PFSK-1 (cell line): ENCODE measurements at regions not wholly inside any gene's neighbourhood (a gene's known extent, or its start where the extent isn't known, plus 50 kb on each side); places are given as distances from the start of the nearest gene placed in this dataset.

Experiments used
- POLR2AphosphoS5 ChIP-seq: IDR thresholded peaks from 2 replicates; pipeline ENCODE4 v1.6.1; 2012; ENCODE audit warnings: low read depth, mild to moderate bottlenecking, control low read depth, low read length, moderate library complexity
- SIN3A ChIP-seq: IDR thresholded peaks from 2 replicates; pipeline ENCODE4 v1.6.1; 2012; ENCODE audit warnings: mild to moderate bottlenecking, low read length, moderate library complexity, borderline replicate concordance; ENCODE audit not compliant: insufficient read depth
- TAF1 ChIP-seq: IDR thresholded peaks from 2 replicates; pipeline ENCODE4 v1.6.1; 2012; ENCODE audit warnings: low read length, control low read depth, borderline replicate concordance; ENCODE audit not compliant: insufficient read depth
- TF ChIP-seq, protein P1 (sequence below), 2 experiments: IDR thresholded peaks; 2 replicates each; pipeline versions ENCODE4 v1.6.1 to v1.8.0; 2011 to 2012; ENCODE audit warnings: low read depth in 2 of 2, low read length in 2 of 2, control low read depth in 1 of 2, inconsistent platforms in 1 of 2, mild to moderate bottlenecking in 1 of 2, moderate library complexity in 1 of 2; ENCODE audit not compliant: insufficient read depth in 1 of 2

- TF ChIP-seq TAF1 (no peak), POLR2AphosphoS5 (no peak), SIN3A (no peak)
- TF ChIP-seq, protein P1, sequence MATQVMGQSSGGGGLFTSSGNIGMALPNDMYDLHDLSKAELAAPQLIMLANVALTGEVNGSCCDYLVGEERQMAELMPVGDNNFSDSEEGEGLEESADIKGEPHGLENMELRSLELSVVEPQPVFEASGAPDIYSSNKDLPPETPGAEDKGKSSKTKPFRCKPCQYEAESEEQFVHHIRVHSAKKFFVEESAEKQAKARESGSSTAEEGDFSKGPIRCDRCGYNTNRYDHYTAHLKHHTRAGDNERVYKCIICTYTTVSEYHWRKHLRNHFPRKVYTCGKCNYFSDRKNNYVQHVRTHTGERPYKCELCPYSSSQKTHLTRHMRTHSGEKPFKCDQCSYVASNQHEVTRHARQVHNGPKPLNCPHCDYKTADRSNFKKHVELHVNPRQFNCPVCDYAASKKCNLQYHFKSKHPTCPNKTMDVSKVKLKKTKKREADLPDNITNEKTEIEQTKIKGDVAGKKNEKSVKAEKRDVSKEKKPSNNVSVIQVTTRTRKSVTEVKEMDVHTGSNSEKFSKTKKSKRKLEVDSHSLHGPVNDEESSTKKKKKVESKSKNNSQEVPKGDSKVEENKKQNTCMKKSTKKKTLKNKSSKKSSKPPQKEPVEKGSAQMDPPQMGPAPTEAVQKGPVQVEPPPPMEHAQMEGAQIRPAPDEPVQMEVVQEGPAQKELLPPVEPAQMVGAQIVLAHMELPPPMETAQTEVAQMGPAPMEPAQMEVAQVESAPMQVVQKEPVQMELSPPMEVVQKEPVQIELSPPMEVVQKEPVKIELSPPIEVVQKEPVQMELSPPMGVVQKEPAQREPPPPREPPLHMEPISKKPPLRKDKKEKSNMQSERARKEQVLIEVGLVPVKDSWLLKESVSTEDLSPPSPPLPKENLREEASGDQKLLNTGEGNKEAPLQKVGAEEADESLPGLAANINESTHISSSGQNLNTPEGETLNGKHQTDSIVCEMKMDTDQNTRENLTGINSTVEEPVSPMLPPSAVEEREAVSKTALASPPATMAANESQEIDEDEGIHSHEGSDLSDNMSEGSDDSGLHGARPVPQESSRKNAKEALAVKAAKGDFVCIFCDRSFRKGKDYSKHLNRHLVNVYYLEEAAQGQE (IDR thresholded peaks at IDR 0.05; ENCODE audit: insufficient read depth in 1 of 2, low read depth in 2 of 2, low read length in 2 of 2) = no peak
Measured at GRCh38 chr4:126087101-126087500, 772.3 kb downstream of the FAT4 start.
